Activated naive CD4-positive, alpha-beta T cell treated with anti-CD3 and anti-CD28 coated beads, Interleukin-2, amount 50 U/mL, for 16 hours (primary cell): ENCODE measurements at regions not wholly inside any gene's neighbourhood (a gene's known extent, or its start where the extent isn't known, plus 50 kb on each side); places are given as distances from the start of the nearest gene placed in this dataset.
"Not testable (repeated sequence)": the region's sequence is repeated elsewhere in the genome, so short reads cannot be mapped to it uniquely, and the experiment has no call there.

ENCODE experiments used
- DNase-seq: peaks from one replicate; pipeline ENCODE4 v3.0.0-alpha.2; 2020

GRCh38 chr21:8194042-8194441 lies 2327.3 kb upstream of the TPTE start:
- not testable (repeated sequence) for DNase-seq

- DNase-seq, result not testable (repeated sequence)
These were observed 2323.9 kb upstream of the TPTE start for GRCh38 chr21:8197377-8198027.

- not testable (repeated sequence) for DNase-seq
These were observed 2316.1 kb upstream of the TPTE start for GRCh38 chr21:8205094-8205891.

- not testable (repeated sequence) for DNase-seq
These were observed 2315.5 kb upstream of the TPTE start for GRCh38 chr21:8205892-8206188.

- DNase-seq, result peak; percentile 84
These were observed 2308.3 kb upstream of the TPTE start for GRCh38 chr21:8212986-8213550.

- DNase-seq, result not testable (repeated sequence)
These were observed 2306.8 kb upstream of the TPTE start for GRCh38 chr21:8214539-8214938.

GRCh38 chr21:8229366-8230150 lies 2291.8 kb upstream of the TPTE start:
- DNase-seq, result not testable (repeated sequence)

- DNase-seq, result not testable (repeated sequence)
These were observed 2290.1 kb upstream of the TPTE start for GRCh38 chr21:8231252-8231651.

- DNase-seq, result not testable (repeated sequence)
These were observed 2288.4 kb upstream of the TPTE start for GRCh38 chr21:8233000-8233399.

- DNase-seq, result not testable (repeated sequence)
These were observed 2287.3 kb upstream of the TPTE start for GRCh38 chr21:8234059-8234458.

GRCh38 chr21:8244723-8245641 lies 2276.4 kb upstream of the TPTE start:
- DNase-seq, result not testable (repeated sequence)

GRCh38 chr21:8245642-8246402 lies 2275.6 kb upstream of the TPTE start:
- DNase-seq, result not testable (repeated sequence)

GRCh38 chr21:8251701-8252100 lies 2269.7 kb upstream of the TPTE start:
- not testable (repeated sequence) for DNase-seq

- peak; percentile 4 for DNase-seq
These were observed 2266.3 kb upstream of the TPTE start for GRCh38 chr21:8255094-8255493.

GRCh38 chr21:8257083-8257799 lies 2264.1 kb upstream of the TPTE start:
- peak; percentile 11 for DNase-seq

GRCh38 chr21:8260065-8260627 lies 2261.2 kb upstream of the TPTE start:
- not testable (repeated sequence) for DNase-seq
